ENCODE measurements at regions not wholly inside any gene's neighbourhood (a gene's known extent, or its start where the extent isn't known, plus 50 kb on each side); places are given as distances from the start of the nearest gene placed in this dataset.

DNA sequence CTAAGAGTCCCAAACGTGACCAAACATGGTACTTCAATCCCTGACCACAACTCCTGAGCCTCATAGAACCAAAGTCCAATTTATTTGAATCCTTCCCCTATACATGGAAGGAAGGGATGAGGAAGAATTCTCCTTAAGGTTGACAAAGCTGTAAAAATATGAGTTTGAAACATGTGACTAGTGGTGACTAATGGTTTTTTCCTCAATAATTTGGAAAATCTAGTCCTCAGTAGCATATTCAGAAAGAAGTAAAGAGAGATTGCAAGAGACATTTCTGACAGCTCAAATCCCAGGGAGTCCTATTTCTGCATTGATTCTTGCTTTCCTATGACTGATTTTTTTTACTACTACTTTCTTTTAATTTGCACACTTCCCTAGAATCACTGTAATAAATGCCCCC lies 443.7 kb downstream of the FRK start:
- H2AFZ ChIP-seq (ENCODE audit: low read depth, low read length), result no peak overlapping the region
- in situ Hi-C loops (cut with MboI), result no loop called here
- H3K79me2 ChIP-seq (ENCODE audit: control insufficient read depth, insufficient read depth, low read length), result no peaks in the 10 kb centered on the region
- no peaks in the 10 kb centered on the region for H3K27me3 ChIP-seq (ENCODE audit: control insufficient read depth in 2 of 2, insufficient read depth in 2 of 2, low read length in 2 of 2)
- DNase-seq (ENCODE audit: extremely low read depth in 1 of 4, low spot score in 3 of 4), result no peak
- no peaks in the 10 kb centered on the region for H4K20me1 ChIP-seq (replicated peaks; ENCODE audit: control insufficient read depth, insufficient read depth, low read length)
- ATAC-seq, result no peak
- WGBS (ENCODE audit: insufficient coverage, low coverage, missing lambda C conversion rate), result 0% methylated on average over 1 of the region's 1 CpG
- H3K9me1 ChIP-seq (ENCODE audit: control insufficient read depth, insufficient read depth, low read length), result no peaks in the 10 kb centered on the region
- H3K4me1 ChIP-seq (replicated peaks in 1 of 2; ENCODE audit: control insufficient read depth in 2 of 2, insufficient read depth in 2 of 2, low read length in 2 of 2), result no peaks in the 10 kb centered on the region
- H3K9ac ChIP-seq (ENCODE audit: insufficient read depth in 1 of 2, low read depth in 2 of 2, low read length in 2 of 2), result no peak overlapping the region
- no peak overlapping the region for H3K4me2 ChIP-seq (ENCODE audit: insufficient read depth, low read length)
- no peak for FAIRE-seq
- no peaks in the 10 kb centered on the region for H3K36me3 ChIP-seq (ENCODE audit: control insufficient read depth, insufficient read depth, low read length)
- no peaks in the 10 kb centered on the region for H3K9me3 ChIP-seq (replicated peaks; ENCODE audit: control insufficient read depth, insufficient read depth, low read depth, low read length)
- no peak overlapping the region for H3K27ac ChIP-seq (ENCODE audit: extremely low read depth, low read depth, low read length)
- intact Hi-C loops (cut with micrococcal nuclease), result no loop called here
- TF ChIP-seq, protein P1, sequence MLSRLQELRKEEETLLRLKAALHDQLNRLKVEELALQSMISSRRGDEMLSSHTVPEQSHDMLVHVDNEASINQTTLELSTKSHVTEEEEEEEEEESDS (CRISPR knock-in tag; IDR thresholded peaks at IDR 0.05), result no peak
- TF ChIP-seq POLR2B (IDR thresholded peaks at IDR 0.05; ENCODE audit: low read depth, partially characterized antibody) (no peak), TARDBP (IDR thresholded peaks at IDR 0.05) (no peak), SMARCA4 (IDR thresholded peaks at IDR 0.05) (no peak), PTBP1 (IDR thresholded peaks at IDR 0.05; ENCODE audit: low read depth, low read length) (no peak), CCAR2 (IDR thresholded peaks at IDR 0.05; ENCODE audit: low read depth, low read length) (no peak), ZNF324 (CRISPR knock-in tag; IDR thresholded peaks at IDR 0.05) (no peak), MEF2D (tag; conservative IDR thresholded peaks at IDR 0.05; ENCODE audit: low read depth) (no peak), RNF219 (CRISPR knock-in tag; IDR thresholded peaks at IDR 0.05) (no peak), ZNF79 (CRISPR knock-in tag; IDR thresholded peaks at IDR 0.05; ENCODE audit: low read depth) (no peak), HDGF (IDR thresholded peaks at IDR 0.05) (no peak), NELFE (IDR thresholded peaks at IDR 0.05; ENCODE audit: insufficient read depth, insufficient read length) (no peak), MNT (conservative IDR thresholded peaks at IDR 0.05) (no peak), MYBL2 (IDR thresholded peaks at IDR 0.05; ENCODE audit: low read depth) (no peak), MYBL2 (CRISPR knock-in tag; IDR thresholded peaks at IDR 0.05; ENCODE audit: borderline replicate concordance) (no peak), ZNF561 (CRISPR knock-in tag; conservative IDR thresholded peaks at IDR 0.05) (no peak)
- TF ChIP-seq, protein P2, sequence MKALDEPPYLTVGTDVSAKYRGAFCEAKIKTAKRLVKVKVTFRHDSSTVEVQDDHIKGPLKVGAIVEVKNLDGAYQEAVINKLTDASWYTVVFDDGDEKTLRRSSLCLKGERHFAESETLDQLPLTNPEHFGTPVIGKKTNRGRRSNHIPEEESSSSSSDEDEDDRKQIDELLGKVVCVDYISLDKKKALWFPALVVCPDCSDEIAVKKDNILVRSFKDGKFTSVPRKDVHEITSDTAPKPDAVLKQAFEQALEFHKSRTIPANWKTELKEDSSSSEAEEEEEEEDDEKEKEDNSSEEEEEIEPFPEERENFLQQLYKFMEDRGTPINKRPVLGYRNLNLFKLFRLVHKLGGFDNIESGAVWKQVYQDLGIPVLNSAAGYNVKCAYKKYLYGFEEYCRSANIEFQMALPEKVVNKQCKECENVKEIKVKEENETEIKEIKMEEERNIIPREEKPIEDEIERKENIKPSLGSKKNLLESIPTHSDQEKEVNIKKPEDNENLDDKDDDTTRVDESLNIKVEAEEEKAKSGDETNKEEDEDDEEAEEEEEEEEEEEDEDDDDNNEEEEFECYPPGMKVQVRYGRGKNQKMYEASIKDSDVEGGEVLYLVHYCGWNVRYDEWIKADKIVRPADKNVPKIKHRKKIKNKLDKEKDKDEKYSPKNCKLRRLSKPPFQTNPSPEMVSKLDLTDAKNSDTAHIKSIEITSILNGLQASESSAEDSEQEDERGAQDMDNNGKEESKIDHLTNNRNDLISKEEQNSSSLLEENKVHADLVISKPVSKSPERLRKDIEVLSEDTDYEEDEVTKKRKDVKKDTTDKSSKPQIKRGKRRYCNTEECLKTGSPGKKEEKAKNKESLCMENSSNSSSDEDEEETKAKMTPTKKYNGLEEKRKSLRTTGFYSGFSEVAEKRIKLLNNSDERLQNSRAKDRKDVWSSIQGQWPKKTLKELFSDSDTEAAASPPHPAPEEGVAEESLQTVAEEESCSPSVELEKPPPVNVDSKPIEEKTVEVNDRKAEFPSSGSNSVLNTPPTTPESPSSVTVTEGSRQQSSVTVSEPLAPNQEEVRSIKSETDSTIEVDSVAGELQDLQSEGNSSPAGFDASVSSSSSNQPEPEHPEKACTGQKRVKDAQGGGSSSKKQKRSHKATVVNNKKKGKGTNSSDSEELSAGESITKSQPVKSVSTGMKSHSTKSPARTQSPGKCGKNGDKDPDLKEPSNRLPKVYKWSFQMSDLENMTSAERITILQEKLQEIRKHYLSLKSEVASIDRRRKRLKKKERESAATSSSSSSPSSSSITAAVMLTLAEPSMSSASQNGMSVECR (CRISPR knock-in tag; IDR thresholded peaks at IDR 0.05), result no peak
- ChIA-PET POLR2A (no interaction called here), CTCF (ENCODE audit: low intra/inter-chr PET ratio) (interaction anchor here (0.6 kb wide), 1 partner anchor 93 kb away, joined by 3 read pairs; no protein-coding TSS in a partner anchor)
- H3K4me3 ChIP-seq, result no peak overlapping the region
- no TSS peak for BruUV-seq (replicated peaks)

All from K562 (cell line).